SK-N-MC (cell line): ENCODE measurements at regions not wholly inside any gene's neighbourhood (a gene's known extent, or its start where the extent isn't known, plus 50 kb on each side); places are given as distances from the start of the nearest gene placed in this dataset.

Experiments
- EZH2 ChIP-seq: fragments of 200-600 bp; sonication (generic); IDR thresholded peaks from one replicate; pipeline ENCODE4 v1.6.1; 2017; ENCODE audit warnings: antibody characterized with exemption
- FOXP2 ChIP-seq: optimal IDR thresholded peaks from 2 replicates; pipeline ENCODE3; 2011; ENCODE audit warnings: mild to moderate bottlenecking, moderate library complexity; ENCODE audit not compliant: insufficient read depth; ENCODE audit errors: extremely low read length, control extremely low read depth
- POLR2AphosphoS5 ChIP-seq: IDR thresholded peaks from 2 replicates; pipeline ENCODE4 v1.6.1; 2012; ENCODE audit warnings: mild to moderate bottlenecking, low read depth, low read length, borderline replicate concordance

DNA sequence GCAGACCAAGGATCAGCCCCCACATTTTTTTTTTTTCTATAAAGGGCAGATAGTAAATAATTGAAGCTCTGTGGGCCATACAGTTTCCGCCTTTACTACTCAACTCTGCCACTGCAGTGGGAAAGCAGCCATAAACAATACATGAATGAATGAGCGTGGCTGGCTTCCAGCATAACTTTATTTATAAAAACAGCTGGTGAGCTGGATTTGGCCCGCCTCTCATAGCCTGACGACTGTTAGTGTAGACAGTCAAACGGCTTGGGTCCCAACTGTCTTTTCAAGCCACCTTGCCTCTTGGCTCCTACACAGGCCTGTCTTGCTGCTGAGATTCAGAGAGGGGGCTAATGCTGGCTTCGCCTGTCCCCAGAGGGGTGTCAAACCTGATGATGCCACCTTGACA, 169.8 kb upstream of the GPR26 start:
- TF ChIP-seq EZH2 (no peak), FOXP2 (no peak), POLR2AphosphoS5 (no peak)
